ENCODE measurements at regions not wholly inside any gene's neighbourhood (a gene's known extent, or its start where the extent isn't known, plus 50 kb on each side); places are given as distances from the start of the nearest gene placed in this dataset.

DNA sequence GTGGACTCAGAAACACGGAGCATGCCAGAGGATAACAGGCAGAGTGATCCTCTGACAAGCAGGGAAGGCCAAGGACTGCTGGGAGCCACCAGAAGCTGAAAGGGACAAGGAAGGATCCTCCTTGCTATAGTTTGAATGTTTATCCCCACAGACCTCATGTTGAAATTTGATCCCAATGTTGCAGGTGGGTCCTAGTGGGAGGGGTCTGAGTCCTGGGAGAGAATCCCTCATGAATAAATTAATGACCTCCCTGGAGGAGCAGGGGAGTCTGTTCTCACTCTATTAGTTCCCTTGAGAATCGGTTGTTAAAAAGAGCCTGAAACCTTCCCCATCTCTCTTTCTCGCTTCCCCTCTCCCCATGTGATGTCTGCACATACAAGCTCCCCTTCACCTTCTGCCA lies 124.4 kb downstream of the FBXO15 start:
- H3K9me3 Mint-ChIP-seq: peaks cover 0 to 8% (median 5%) of the 10 kb centered on the region in 7 donors
- DNase-seq: no peak
- no peak overlapping the region for H3K27ac Mint-ChIP-seq
- Histone ChIP-seq H3K27me3 (ENCODE audit: control insufficient read depth in 2 of 2, insufficient read depth in 2 of 2, low read length in 2 of 2) (peaks cover 21 to 31% of the 10 kb centered on the region in 2 donors), H2AFZ (ENCODE audit: insufficient read depth, low read depth, low read length, poor library complexity, severe bottlenecking) (no peak overlapping the region), H3K4me3 (replicated peaks in 1 of 3; ENCODE audit: low read depth in 2 of 3, low read length in 3 of 3) (no peak overlapping the region), H3K36me3 (replicated peaks in 1 of 2; ENCODE audit: control insufficient read depth in 1 of 2, insufficient read depth in 2 of 2, low read length in 2 of 2) (no peaks in the 10 kb centered on the region), H3K4me1 (ENCODE audit: control insufficient read depth in 1 of 2, insufficient read depth in 2 of 2, low read length in 2 of 2) (no peaks in the 10 kb centered on the region), H4K20me1 (ENCODE audit: insufficient read depth, low read length) (no peaks in the 10 kb centered on the region), H3K27ac (ENCODE audit: low read depth in 1 of 2, low read length in 2 of 2) (no peak overlapping the region), H3K9me3 (replicated peaks in 1 of 2; ENCODE audit: control insufficient read depth in 1 of 2, insufficient read depth in 1 of 2, low read length in 2 of 2) (no peaks in the 10 kb centered on the region), H3K4me2 (replicated peaks; ENCODE audit: extremely low read depth, low read length, poor library complexity, severe bottlenecking) (no peak overlapping the region), H3K79me2 (ENCODE audit: insufficient read depth, low read length) (no peaks in the 10 kb centered on the region), H3K9ac (ENCODE audit: insufficient read depth, low read length, poor library complexity, severe bottlenecking) (no peak overlapping the region)
- no peak for TF ChIP-seq CTCF (IDR thresholded peaks at IDR 0.05)
- H3K27me3 Mint-ChIP-seq (ENCODE audit: low read depth in 3 of 3): peaks cover 13 to 54% (median 25%) of the 10 kb centered on the region in 3 donors
- intact Hi-C loops (cut with micrococcal nuclease): no loop called here
- no peaks in the 10 kb centered on the region for H3K4me1 Mint-ChIP-seq
- WGBS (ENCODE audit: insufficient coverage): 70% methylated on average over 2 of the region's 3 CpGs
- H3K36me3 Mint-ChIP-seq: no peaks in the 10 kb centered on the region
- H3K4me3 Mint-ChIP-seq: no peak overlapping the region

DNA sequence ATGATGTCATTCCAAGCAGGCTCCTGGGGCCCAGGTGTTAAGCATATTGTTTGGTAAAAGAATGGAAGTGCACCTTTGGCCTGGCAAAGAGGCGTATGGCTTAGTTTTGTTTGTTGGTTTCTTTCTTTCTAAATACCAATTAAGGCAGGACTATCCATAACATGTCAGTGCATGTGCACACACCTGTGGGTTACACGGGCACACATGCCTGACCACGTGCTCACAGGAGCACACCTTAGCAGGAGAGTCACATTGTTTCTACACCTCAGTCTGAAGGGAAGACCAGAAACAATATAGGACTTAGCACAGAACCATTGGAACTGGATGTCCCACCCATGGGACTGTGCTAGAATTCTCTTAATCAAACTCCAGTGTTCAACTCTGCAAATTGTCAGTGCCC lies 127.8 kb downstream of the FBXO15 start:
- Histone ChIP-seq H3K9me3 (replicated peaks in 1 of 2; ENCODE audit: control insufficient read depth in 1 of 2, insufficient read depth in 1 of 2, low read length in 2 of 2) (no peaks in the 10 kb centered on the region), H2AFZ (ENCODE audit: insufficient read depth, low read depth, low read length, poor library complexity, severe bottlenecking) (no peak overlapping the region), H3K9ac (ENCODE audit: insufficient read depth, low read length, poor library complexity, severe bottlenecking) (no peak overlapping the region), H4K20me1 (ENCODE audit: insufficient read depth, low read length) (no peaks in the 10 kb centered on the region), H3K36me3 (replicated peaks in 1 of 2; ENCODE audit: control insufficient read depth in 1 of 2, insufficient read depth in 2 of 2, low read length in 2 of 2) (no peaks in the 10 kb centered on the region), H3K27ac (ENCODE audit: low read depth in 1 of 2, low read length in 2 of 2) (no peak overlapping the region), H3K4me2 (replicated peaks; ENCODE audit: extremely low read depth, low read length, poor library complexity, severe bottlenecking) (no peak overlapping the region), H3K27me3 (ENCODE audit: control insufficient read depth in 2 of 2, insufficient read depth in 2 of 2, low read length in 2 of 2) (peaks cover 37 to 52% of the 10 kb centered on the region in 2 donors), H3K4me3 (replicated peaks in 1 of 3; ENCODE audit: low read depth in 2 of 3, low read length in 3 of 3) (no peak overlapping the region), H3K79me2 (ENCODE audit: insufficient read depth, low read length) (no peaks in the 10 kb centered on the region), H3K4me1 (ENCODE audit: control insufficient read depth in 1 of 2, insufficient read depth in 2 of 2, low read length in 2 of 2) (peaks cover 0 to 3% of the 10 kb centered on the region in 2 donors)
- TF ChIP-seq CTCF (IDR thresholded peaks at IDR 0.05): no peak
- Mint-ChIP-seq H3K4me1 (peaks cover 5% of the 10 kb centered on the region), H3K27me3 (ENCODE audit: low read depth in 3 of 3) (peaks cover 15 to 69% (median 37%) of the 10 kb centered on the region in 3 donors), H3K9me3 (peaks cover 0 to 10% (median 5%) of the 10 kb centered on the region in 7 donors), H3K27ac (no peak overlapping the region), H3K36me3 (no peaks in the 10 kb centered on the region), H3K4me3 (no peak overlapping the region)
- WGBS (ENCODE audit: insufficient coverage): 80% methylated on average over 2 of the region's 3 CpGs
- intact Hi-C loops (cut with micrococcal nuclease): no loop called here
- no peak for DNase-seq

Data from CD14-positive monocyte (primary cell).